LNCAP (cell line): ENCODE measurements at regions not wholly inside any gene's neighbourhood (a gene's known extent, or its start where the extent isn't known, plus 50 kb on each side); places are given as distances from the start of the nearest gene placed in this dataset.

Experiments used
- CTCF ChIP-seq: fragments of 450-650 bp; IDR thresholded peaks from 2 replicates; pipeline ENCODE4 v1.5.1; 2017; ENCODE audit warnings: mild to moderate bottlenecking

GRCh38 chr5:18977880-18978279, 1010.1 kb downstream of the CDH18 start:
- no peak for TF ChIP-seq CTCF

- TF ChIP-seq CTCF: no peak
These were observed 1003.4 kb downstream of the CDH18 start for GRCh38 chr5:18984559-18985080.

- no peak for TF ChIP-seq CTCF
These were observed 1002.7 kb downstream of the CDH18 start for GRCh38 chr5:18985171-18985758.

- no peak for TF ChIP-seq CTCF
These were observed 1000.9 kb downstream of the CDH18 start for GRCh38 chr5:18987101-18987500.

- TF ChIP-seq CTCF: no peak
These were observed 997.1 kb downstream of the CDH18 start for GRCh38 chr5:18990852-18991251.

- no peak for TF ChIP-seq CTCF
These were observed 995.7 kb downstream of the CDH18 start for GRCh38 chr5:18992264-18992663.

- no peak for TF ChIP-seq CTCF
These were observed 988.5 kb downstream of the CDH18 start for GRCh38 chr5:18999478-18999877.

- TF ChIP-seq CTCF: no peak
These were observed 986.9 kb downstream of the CDH18 start for GRCh38 chr5:19001054-19001453.
